ENCODE measurements at regions not wholly inside any gene's neighbourhood (a gene's known extent, or its start where the extent isn't known, plus 50 kb on each side); places are given as distances from the start of the nearest gene placed in this dataset.

GRCh38 chrX:138775517-138775916, 64.0 kb upstream of the FGF13 start:
- peak; percentile 61 for DNase-seq (ENCODE audit: low read depth)
- peak; percentile 45 for TF ChIP-seq CTCF (IDR thresholded peaks at IDR 0.05; ENCODE audit: insufficient read depth, low read length)

GRCh38 chrX:138771047-138771446, 59.5 kb upstream of the FGF13 start:
- no peak overlapping the region for H3K4me3 ChIP-seq (ENCODE audit: low read depth, low read length)
- peak; percentile 18 for DNase-seq (ENCODE audit: low read depth)
- no peak for TF ChIP-seq CTCF (IDR thresholded peaks at IDR 0.05; ENCODE audit: insufficient read depth, low read length)

More at GRCh38 chrX:138775517-138775916, 64.0 kb upstream of the FGF13 start:
- H3K4me3 ChIP-seq (ENCODE audit: low read depth, low read length): no peak overlapping the region

GRCh38 chrX:138769918-138770317, 58.4 kb upstream of the FGF13 start:
- DNase-seq (ENCODE audit: low read depth): no peak
- H3K4me3 ChIP-seq (ENCODE audit: low read depth, low read length): no peak overlapping the region
- no peak for TF ChIP-seq CTCF (IDR thresholded peaks at IDR 0.05; ENCODE audit: insufficient read depth, low read length)

- DNase-seq (ENCODE audit: low read depth): peak; percentile 53
- no peak overlapping the region for H3K4me3 ChIP-seq (ENCODE audit: low read depth, low read length)
Measured at GRCh38 chrX:138765051-138765450, 53.5 kb upstream of the FGF13 start.

GRCh38 chrX:138763761-138764160, 52.2 kb upstream of the FGF13 start:
- H3K4me3 ChIP-seq (ENCODE audit: low read depth, low read length): no peak overlapping the region
- TF ChIP-seq CTCF (IDR thresholded peaks at IDR 0.05; ENCODE audit: insufficient read depth, low read length): no peak
- DNase-seq (ENCODE audit: low read depth): no peak

More at GRCh38 chrX:138765051-138765450, 53.5 kb upstream of the FGF13 start:
- no peak for TF ChIP-seq CTCF (IDR thresholded peaks at IDR 0.05; ENCODE audit: insufficient read depth, low read length)

GRCh38 chrX:138761380-138761779, 49.9 kb upstream of the FGF13 start:
- TF ChIP-seq CTCF (IDR thresholded peaks at IDR 0.05; ENCODE audit: insufficient read depth, low read length): no peak
- no peak overlapping the region for H3K4me3 ChIP-seq (ENCODE audit: low read depth, low read length)
- DNase-seq (ENCODE audit: low read depth): no peak

Measured in fibroblast of the aortic adventitia (primary cell).